Gastroesophageal sphincter (tissue), 3 donors: ENCODE measurements at regions not wholly inside any gene's neighbourhood (a gene's known extent, or its start where the extent isn't known, plus 50 kb on each side); places are given as distances from the start of the nearest gene placed in this dataset.

ENCODE experiments used
- CTCF ChIP-seq, 4 experiments: fragments of 200-600 bp in 2 of 4; fragments of 450-650 bp in 2 of 4; sonication (generic) in 1 of 4; IDR thresholded peaks; one replicate each; pipeline ENCODE4 v1.5.1; 2017 to 2019; ENCODE audit warnings: antibody characterized with exemption in 4 of 4, mild to moderate bottlenecking in 2 of 4, moderate library complexity in 2 of 4
- EP300 ChIP-seq: sonication (generic); formaldehyde crosslinking; IDR thresholded peaks from one replicate; pipeline ENCODE4 v1.6.1; 2017; ENCODE audit warnings: antibody characterized with exemption, mild to moderate bottlenecking
- POLR2A ChIP-seq, 2 donors: fragments of 450-650 bp; IDR thresholded peaks; one replicate each; pipeline ENCODE4 v1.6.1; 2017; ENCODE audit warnings: antibody characterized with exemption in 2 of 2, mild to moderate bottlenecking in 2 of 2, moderate library complexity in 1 of 2
- POLR2AphosphoS5 ChIP-seq: sonication (generic); formaldehyde crosslinking; IDR thresholded peaks from one replicate; pipeline ENCODE4 v1.6.1; 2017; ENCODE audit warnings: antibody characterized with exemption

GRCh38 chr16:63933841-63934240 lies 1188.0 kb downstream of the CDH11 start:
- TF ChIP-seq POLR2A (IDR thresholded peaks at IDR 0.05) (no peak), POLR2AphosphoS5 (no peak), CTCF (IDR thresholded peaks at IDR 0.05) (no peak), EP300 (no peak)
